GM19025 (cell line): ENCODE measurements at regions not wholly inside any gene's neighbourhood (a gene's known extent, or its start where the extent isn't known, plus 50 kb on each side); places are given as distances from the start of the nearest gene placed in this dataset.
A peak's percentile ranks its signal among the peaks of the same experiment; 100 is the strongest.

Experiments used
- ATAC-seq: cut with Tn5 transposase; IDR thresholded peaks from one replicate; pipeline ENCODE4 v1.9.1; 2021; ENCODE audit warnings: mild to moderate bottlenecking, low read depth, moderate library complexity; ENCODE audit not compliant: unreplicated experiment

DNA sequence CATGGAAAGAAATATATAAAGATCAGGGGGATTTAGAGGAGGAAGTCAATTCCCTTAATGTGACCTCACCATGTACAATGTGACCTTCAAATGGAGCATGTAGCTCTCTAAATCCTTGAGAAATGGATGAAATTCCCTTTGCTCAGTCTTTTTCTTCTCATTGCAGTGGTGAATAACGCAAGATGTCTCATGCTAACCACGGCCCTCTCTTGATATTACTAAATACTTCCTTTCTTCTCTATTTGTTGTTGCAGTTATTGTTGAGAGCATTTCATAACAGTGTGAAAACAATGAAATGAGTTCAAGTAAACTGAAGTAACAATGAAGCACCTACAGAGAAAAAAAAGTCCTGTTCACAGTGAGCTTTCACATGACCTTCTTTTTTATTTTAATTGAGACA lies 55.6 kb downstream of the ZNF281 start:
- no peak for ATAC-seq

- no peak for ATAC-seq
Observed at GRCh38 chr1:200353232-200353631, 56.6 kb downstream of the ZNF281 start.

DNA sequence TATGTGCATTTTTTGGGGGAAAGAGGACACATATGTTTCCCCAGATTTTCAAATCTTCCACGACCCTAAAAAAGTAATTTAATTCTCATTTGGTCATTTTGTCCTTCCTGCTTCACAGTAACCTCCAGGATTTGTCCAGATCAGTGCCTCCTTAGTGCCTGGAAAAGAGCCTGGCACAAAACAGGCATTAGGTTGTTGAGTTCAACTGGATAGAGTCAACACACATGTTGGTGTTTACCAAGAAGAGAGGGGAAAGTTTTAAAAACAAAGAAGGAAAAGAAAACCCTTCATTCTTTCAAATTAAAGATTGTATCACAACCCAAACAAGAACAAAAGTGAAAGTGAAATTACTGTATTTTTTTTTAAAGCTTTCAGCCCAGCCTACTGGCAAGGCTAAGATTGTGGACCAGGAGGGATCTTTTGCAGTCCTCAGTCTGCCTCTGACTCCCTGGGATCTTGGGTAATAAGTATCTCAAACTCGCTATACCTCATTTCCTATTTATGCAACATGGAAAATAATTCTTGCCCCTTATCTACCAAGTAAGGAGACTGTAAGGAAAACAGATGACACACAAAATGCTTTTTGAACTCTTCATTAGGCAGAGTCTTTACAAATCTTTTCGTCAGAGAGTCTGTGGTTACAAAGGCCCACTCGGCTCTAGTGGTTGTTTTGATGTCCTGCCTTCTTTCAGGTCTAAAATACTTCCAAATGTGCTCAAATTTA lies 57.8 kb downstream of the ZNF281 start:
- peak; percentile 63 for ATAC-seq

GRCh38 chr1:200351425-200351824 lies 58.4 kb downstream of the ZNF281 start:
- no peak for ATAC-seq

GRCh38 chr1:200346700-200347099 lies 63.1 kb downstream of the ZNF281 start:
- ATAC-seq: no peak

GRCh38 chr1:200345520-200345919 lies 64.3 kb downstream of the ZNF281 start:
- ATAC-seq: no peak

DNA sequence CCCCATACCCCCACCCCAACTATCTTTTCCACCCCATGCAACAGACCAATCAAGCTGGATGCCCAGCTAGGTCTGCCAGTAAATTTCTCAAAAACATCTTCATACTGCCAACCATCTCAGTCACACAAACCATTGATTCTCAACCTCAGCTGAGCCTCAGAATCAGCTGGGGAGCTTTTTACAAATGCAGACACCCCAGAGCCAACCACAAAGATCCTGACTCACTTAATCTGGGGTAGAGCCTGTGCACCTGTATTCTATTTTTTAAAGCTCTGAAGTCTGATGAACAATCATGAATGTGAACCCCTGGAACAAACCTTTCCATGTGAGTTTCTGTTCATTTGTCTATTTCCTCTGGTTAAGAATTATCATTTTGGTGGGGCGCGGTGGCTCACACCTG lies 66.0 kb downstream of the ZNF281 start:
- ATAC-seq: no peak

DNA sequence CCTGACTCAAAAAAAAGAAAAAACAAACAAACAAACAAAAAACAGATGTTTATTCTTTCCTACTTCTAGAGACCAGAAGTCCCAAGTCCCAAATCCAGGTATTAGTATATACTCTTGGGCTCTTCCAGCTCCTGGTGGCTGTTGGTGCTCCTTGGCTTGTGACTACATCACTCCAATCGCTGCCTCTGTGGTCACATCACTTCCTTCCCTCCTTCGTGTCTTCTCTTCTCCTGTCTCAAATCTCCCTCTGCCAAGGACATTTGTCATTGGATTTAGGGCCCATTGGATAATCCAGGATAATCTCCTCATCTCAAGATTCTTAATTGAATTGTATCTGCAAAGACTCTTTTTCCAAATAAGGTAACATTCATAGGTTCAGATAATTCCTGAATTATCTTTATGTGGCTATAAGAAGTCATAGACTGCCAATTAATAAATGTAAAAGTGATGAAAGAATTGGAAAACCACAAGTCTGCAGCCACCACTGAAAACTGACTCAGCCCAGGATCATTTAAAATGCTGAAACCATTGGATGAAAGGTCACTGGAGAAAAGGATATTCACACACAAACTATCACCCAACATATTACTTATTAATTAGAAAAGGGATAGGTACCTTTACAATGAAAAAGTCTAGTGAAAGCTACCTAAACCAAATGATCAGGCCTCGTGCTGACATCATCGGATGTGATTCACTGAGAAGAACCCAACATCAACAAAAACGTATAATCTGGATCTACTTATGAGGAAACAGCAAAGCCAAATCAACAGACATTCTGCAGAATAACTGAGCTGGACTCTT lies 67.1 kb downstream of the ZNF281 start:
- no peak for ATAC-seq

GRCh38 chr1:200338451-200338850 lies 71.4 kb downstream of the ZNF281 start:
- ATAC-seq: no peak

- ATAC-seq: no peak
Observed at GRCh38 chr1:200337831-200338230, 72.0 kb downstream of the ZNF281 start.

- no peak for ATAC-seq
Observed at GRCh38 chr1:200337410-200337809, 72.4 kb downstream of the ZNF281 start.

DNA sequence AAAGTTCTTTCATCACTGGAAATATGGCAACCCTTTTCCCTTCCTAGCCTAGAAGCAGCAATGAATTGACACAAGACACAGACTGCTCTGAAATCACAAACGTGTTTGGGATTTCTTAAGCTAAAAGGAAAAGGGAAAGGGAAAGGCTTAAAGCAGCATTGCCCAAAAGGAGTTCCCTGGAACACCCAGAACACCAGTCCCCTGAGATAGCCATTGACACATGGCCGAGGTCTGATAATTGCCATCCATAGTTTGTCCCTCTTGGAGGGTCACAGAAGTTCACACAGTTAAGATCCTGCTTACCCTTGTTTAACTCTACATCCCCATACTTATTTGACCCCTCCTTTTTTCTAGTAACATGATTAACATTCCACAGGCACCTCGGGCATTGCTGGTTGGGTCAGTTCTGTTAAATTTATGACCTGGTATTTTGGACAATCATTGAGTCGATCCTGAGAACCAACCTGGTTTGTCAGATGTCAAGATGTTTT lies 72.9 kb downstream of the ZNF281 start:
- no peak for ATAC-seq

DNA sequence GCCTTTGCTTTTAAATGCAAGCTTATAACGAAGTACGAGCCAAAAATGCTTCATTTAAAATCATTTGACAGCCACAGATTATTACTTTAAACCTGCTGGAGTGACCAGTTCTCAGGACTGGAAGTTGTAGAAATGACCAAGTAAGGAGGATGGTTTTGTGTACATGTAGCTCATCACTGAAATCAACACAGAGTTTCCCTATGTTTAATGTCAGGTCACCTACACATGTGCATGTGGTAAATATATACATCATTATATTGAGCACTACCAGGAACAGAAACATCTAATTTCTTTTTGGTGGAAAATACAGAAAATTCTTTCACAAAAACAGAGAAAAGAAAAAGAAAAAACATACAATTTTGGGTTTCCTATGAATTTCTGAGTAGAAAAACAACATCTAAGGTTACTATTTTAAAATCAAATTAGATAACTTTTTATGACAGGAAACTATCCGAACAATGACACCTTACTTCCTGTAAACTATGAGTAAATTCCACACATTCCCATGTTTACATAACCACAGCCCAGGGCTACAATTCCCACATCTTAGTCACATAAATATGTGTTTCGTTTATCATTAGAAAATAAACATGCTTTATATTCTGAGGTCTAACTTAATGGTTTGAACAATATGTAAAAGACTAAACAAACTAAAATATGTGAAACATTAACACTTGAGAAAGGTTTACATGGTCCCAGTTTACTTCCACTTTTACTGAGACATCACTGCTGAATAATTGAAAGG lies 73.6 kb downstream of the ZNF281 start:
- ATAC-seq: no peak

DNA sequence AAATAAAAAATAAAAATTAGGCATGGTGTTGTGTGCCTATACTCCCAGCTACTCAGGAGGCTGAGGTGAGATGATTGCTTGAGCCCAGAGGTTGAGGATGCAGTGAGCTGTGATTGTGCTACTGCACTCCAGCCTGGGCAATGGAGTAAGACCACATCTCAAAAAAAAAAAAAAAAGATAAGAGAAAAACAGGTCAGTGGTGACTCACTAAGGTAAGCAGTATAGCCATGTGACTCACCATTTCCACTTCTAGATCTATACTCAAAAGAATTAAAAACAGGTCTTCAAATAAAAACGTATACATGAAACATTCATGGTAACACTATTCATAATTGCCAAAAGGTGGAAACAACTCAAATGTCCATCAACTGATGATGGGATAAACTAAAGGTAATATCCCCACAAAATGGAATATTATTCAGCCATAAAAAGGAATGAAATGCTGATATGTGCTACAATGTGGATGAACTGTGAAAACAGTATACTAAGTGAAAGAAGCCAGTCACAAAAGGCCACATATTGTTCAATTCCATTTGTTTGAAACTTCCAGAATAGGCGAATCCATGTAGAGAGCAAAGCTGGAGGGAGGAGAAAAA lies 75.1 kb downstream of the ZNF281 start:
- ATAC-seq: no peak

DNA sequence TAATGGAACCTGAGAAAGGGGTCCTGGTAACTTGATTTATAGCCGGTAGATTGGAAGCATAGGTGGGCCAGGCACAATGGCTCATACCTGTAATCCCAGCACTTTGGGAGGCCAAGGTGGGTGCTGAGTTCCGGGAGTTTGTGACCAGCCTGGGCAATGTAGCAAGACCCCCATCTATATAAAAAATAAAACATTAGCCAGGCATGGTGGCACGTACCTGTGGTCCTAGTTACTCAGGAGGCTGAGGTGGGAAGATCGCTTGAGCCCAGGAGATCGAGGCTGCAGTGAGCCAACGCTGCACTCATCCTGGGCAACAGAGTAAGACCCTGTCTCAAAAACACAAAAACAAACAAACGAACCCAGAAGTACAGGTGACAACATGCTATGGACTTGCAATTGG lies 76.5 kb downstream of the ZNF281 start:
- no peak for ATAC-seq

DNA sequence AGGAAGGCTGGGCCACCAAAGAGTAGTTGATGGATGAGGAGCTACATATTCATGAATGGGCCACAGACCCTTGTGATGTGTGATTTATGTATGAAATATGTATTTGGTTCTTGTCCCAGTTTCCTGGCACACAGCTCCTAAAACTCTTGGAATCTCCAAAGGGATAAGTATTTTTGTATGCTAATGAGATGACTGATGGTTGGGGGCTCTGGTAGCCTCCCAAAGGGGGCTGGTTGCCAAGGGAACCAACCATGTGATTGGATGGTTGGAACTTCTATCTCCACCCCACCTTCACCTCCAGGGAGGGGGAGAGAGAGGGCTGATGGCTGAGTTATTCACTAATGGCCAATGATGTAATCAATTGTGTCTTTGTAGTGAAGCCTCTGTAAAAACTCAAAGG lies 77.1 kb downstream of the ZNF281 start:
- no peak for ATAC-seq

- ATAC-seq: no peak
Observed at GRCh38 chr1:200330741-200331428, 79.0 kb downstream of the ZNF281 start.

DNA sequence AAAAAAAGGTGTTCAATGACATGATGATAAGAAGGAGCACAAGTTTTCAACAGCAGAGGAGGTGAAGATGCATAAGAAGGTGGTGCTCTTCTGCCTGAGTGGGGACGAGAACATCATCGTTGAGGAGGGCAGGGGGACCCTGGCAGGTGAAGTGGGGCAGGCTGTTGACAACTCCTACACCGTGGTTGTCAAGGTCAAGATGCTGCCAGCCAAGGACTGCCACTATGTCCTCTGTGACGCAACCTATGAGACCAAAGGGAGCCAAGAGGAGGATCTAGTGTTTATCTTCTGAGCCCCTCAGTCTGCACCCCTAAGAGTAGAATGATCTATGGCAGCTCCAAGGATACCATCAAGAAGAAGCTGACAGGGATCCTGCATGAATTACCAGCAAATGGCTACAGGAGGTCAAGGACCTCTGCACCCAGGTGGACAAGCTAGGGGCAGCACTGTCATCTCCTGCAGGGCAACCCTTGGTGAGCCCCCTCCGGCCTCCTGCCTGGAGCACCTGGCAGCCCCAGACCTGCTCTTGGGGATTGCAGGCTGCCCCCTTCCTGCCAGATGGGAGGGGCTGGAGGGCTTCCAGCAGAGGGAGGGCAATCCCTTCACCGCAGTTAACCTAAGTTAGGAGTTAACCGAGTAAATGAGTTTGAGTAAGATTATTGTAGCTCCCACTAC lies 80.5 kb downstream of the ZNF281 start:
- ATAC-seq: no peak

GRCh38 chr1:200328379-200328778 lies 81.5 kb downstream of the ZNF281 start:
- ATAC-seq: no peak
